ENCODE measurements at regions not wholly inside any gene's neighbourhood (a gene's known extent, or its start where the extent isn't known, plus 50 kb on each side); places are given as distances from the start of the nearest gene placed in this dataset.

- Mint-ChIP-seq H3K4me1 (ENCODE audit: unreplicated experiment) (peaks cover 13% of the 10 kb centered on the region), H3K9me3 (ENCODE audit: unreplicated experiment) (no peaks in the 10 kb centered on the region), H3K27me3 (ENCODE audit: unreplicated experiment) (peaks cover 2% of the 10 kb centered on the region), H3K27ac (ENCODE audit: unreplicated experiment) (no peak overlapping the region), H3K4me3 (ENCODE audit: unreplicated experiment) (no peak overlapping the region), H3K36me3 (ENCODE audit: low read depth, unreplicated experiment) (no peaks in the 10 kb centered on the region)
- DNase-seq (ENCODE audit: low spot score), result no peak
- no peak for TF ChIP-seq CTCF (IDR thresholded peaks at IDR 0.05; ENCODE audit: unreplicated experiment)
Observed at GRCh38 chr13:80050252-80050651, 290.7 kb downstream of the SPRY2 start.

GRCh38 chr13:80048802-80049201 is 292.1 kb downstream of the SPRY2 start:
- no peak for TF ChIP-seq CTCF (IDR thresholded peaks at IDR 0.05; ENCODE audit: unreplicated experiment)
- Mint-ChIP-seq H3K36me3 (ENCODE audit: low read depth, unreplicated experiment) (no peaks in the 10 kb centered on the region), H3K4me3 (ENCODE audit: unreplicated experiment) (no peak overlapping the region), H3K4me1 (ENCODE audit: unreplicated experiment) (peaks cover 13% of the 10 kb centered on the region), H3K9me3 (ENCODE audit: unreplicated experiment) (no peaks in the 10 kb centered on the region), H3K27ac (ENCODE audit: unreplicated experiment) (no peak overlapping the region), H3K27me3 (ENCODE audit: unreplicated experiment) (no peaks in the 10 kb centered on the region)
- DNase-seq (ENCODE audit: low spot score), result peak; percentile 16

- no peaks in the 10 kb centered on the region for H3K36me3 Mint-ChIP-seq (ENCODE audit: low read depth, unreplicated experiment)
- no peak for TF ChIP-seq CTCF (IDR thresholded peaks at IDR 0.05; ENCODE audit: unreplicated experiment)
- no peak for DNase-seq (ENCODE audit: low spot score)
- no peak overlapping the region for H3K27ac Mint-ChIP-seq (ENCODE audit: unreplicated experiment)
- no peak overlapping the region for H3K4me3 Mint-ChIP-seq (ENCODE audit: unreplicated experiment)
- H3K27me3 Mint-ChIP-seq (ENCODE audit: unreplicated experiment), result no peaks in the 10 kb centered on the region
- no peaks in the 10 kb centered on the region for H3K9me3 Mint-ChIP-seq (ENCODE audit: unreplicated experiment)
- peaks cover 13% of the 10 kb centered on the region for H3K4me1 Mint-ChIP-seq (ENCODE audit: unreplicated experiment)
Observed at GRCh38 chr13:80048030-80048429, 292.9 kb downstream of the SPRY2 start.

GRCh38 chr13:80047406-80047805 is 293.5 kb downstream of the SPRY2 start:
- DNase-seq (ENCODE audit: low spot score), result no peak
- no peaks in the 10 kb centered on the region for H3K9me3 Mint-ChIP-seq (ENCODE audit: unreplicated experiment)
- no peak overlapping the region for H3K27ac Mint-ChIP-seq (ENCODE audit: unreplicated experiment)
- no peak overlapping the region for H3K4me3 Mint-ChIP-seq (ENCODE audit: unreplicated experiment)
- no peaks in the 10 kb centered on the region for H3K36me3 Mint-ChIP-seq (ENCODE audit: low read depth, unreplicated experiment)
- peaks cover 13% of the 10 kb centered on the region for H3K4me1 Mint-ChIP-seq (ENCODE audit: unreplicated experiment)
- H3K27me3 Mint-ChIP-seq (ENCODE audit: unreplicated experiment), result no peaks in the 10 kb centered on the region
- no peak for TF ChIP-seq CTCF (IDR thresholded peaks at IDR 0.05; ENCODE audit: unreplicated experiment)

GRCh38 chr13:80040981-80041317 is 300.0 kb downstream of the SPRY2 start:
- H3K9me3 Mint-ChIP-seq (ENCODE audit: unreplicated experiment), result no peaks in the 10 kb centered on the region
- peaks cover 25% of the 10 kb centered on the region for H3K4me1 Mint-ChIP-seq (ENCODE audit: unreplicated experiment)
- no peak overlapping the region for H3K4me3 Mint-ChIP-seq (ENCODE audit: unreplicated experiment)
- H3K27ac Mint-ChIP-seq (ENCODE audit: unreplicated experiment), result no peak overlapping the region
- H3K27me3 Mint-ChIP-seq (ENCODE audit: unreplicated experiment), result peaks cover 2% of the 10 kb centered on the region
- DNase-seq (ENCODE audit: low spot score), result no peak
- H3K36me3 Mint-ChIP-seq (ENCODE audit: low read depth, unreplicated experiment), result no peaks in the 10 kb centered on the region
- TF ChIP-seq CTCF (IDR thresholded peaks at IDR 0.05; ENCODE audit: unreplicated experiment), result no peak

Data from endothelial cell (in vitro differentiated cells).